NCI-H1417 treated with DMSO at 0.1 percent for 48 hours (cell line): ENCODE measurements at regions not wholly inside any gene's neighbourhood (a gene's known extent, or its start where the extent isn't known, plus 50 kb on each side); places are given as distances from the start of the nearest gene placed in this dataset.
"Not testable (repeated sequence)": the region's sequence is repeated elsewhere in the genome, so short reads cannot be mapped to it uniquely, and the experiment has no call there.

ENCODE experiments used
- DNase-seq: peaks from one replicate; lab custom pipeline; 2025; lab: John Stamatoyannopoulos, UW

GRCh38 chr18:11511434-11512095 lies 97.8 kb upstream of the SLC35G4 start:
- DNase-seq: no peak

- DNase-seq: no peak
These were observed 102.5 kb upstream of the SLC35G4 start for GRCh38 chr18:11506856-11507255.

GRCh38 chr18:11505993-11506392 lies 103.4 kb upstream of the SLC35G4 start:
- DNase-seq: no peak

GRCh38 chr18:11504962-11505361 lies 104.4 kb upstream of the SLC35G4 start:
- no peak for DNase-seq

- no peak for DNase-seq
These were observed 107.0 kb upstream of the SLC35G4 start for GRCh38 chr18:11502368-11502767.

GRCh38 chr18:11501352-11501751 lies 108.0 kb upstream of the SLC35G4 start:
- no peak for DNase-seq

- DNase-seq: no peak
These were observed 109.0 kb upstream of the SLC35G4 start for GRCh38 chr18:11500153-11501122.

- no peak for DNase-seq
These were observed 110.6 kb upstream of the SLC35G4 start for GRCh38 chr18:11498821-11499220.

GRCh38 chr18:11497585-11497984 lies 111.8 kb upstream of the SLC35G4 start:
- no peak for DNase-seq

- no peak for DNase-seq
These were observed 112.7 kb upstream of the SLC35G4 start for GRCh38 chr18:11496526-11497172.

- no peak for DNase-seq
These were observed 114.0 kb upstream of the SLC35G4 start for GRCh38 chr18:11495441-11495840.

- DNase-seq: no peak
These were observed 115.3 kb upstream of the SLC35G4 start for GRCh38 chr18:11494107-11494506.

- DNase-seq: no peak
These were observed 120.0 kb upstream of the SLC35G4 start for GRCh38 chr18:11489266-11489899.

GRCh38 chr18:11488175-11488574 lies 121.2 kb upstream of the SLC35G4 start:
- no peak for DNase-seq

- no peak for DNase-seq
These were observed 122.0 kb upstream of the SLC35G4 start for GRCh38 chr18:11487390-11487789.

- no peak for DNase-seq
These were observed 127.1 kb upstream of the SLC35G4 start for GRCh38 chr18:11482271-11482670.

GRCh38 chr18:11480692-11481091 lies 128.7 kb upstream of the SLC35G4 start:
- DNase-seq: no peak

GRCh38 chr18:11479031-11479430 lies 130.4 kb upstream of the SLC35G4 start:
- DNase-seq: not testable (repeated sequence)

GRCh38 chr18:11470941-11471340 lies 138.5 kb upstream of the SLC35G4 start:
- no peak for DNase-seq

GRCh38 chr18:11468617-11469016 lies 140.8 kb upstream of the SLC35G4 start:
- DNase-seq: no peak

- no peak for DNase-seq
These were observed 141.3 kb upstream of the SLC35G4 start for GRCh38 chr18:11468120-11468519.

GRCh38 chr18:11467611-11468010 lies 141.8 kb upstream of the SLC35G4 start:
- no peak for DNase-seq
